Peyer's patch (tissue), 4 donors: ENCODE measurements at regions not wholly inside any gene's neighbourhood (a gene's known extent, or its start where the extent isn't known, plus 50 kb on each side); places are given as distances from the start of the nearest gene placed in this dataset.

ENCODE experiments used
- DNase-seq, 3 donors: peaks; one replicate each; pipeline ENCODE4 v3.0.0-alpha.2; 2017 to 2019
- H3K27ac ChIP-seq, 4 donors: fragments of 200-600 bp; sonication (generic); one replicate each; pipeline ENCODE4 v1.5.1; 2016 to 2019
- H3K27me3 ChIP-seq, 2 donors: fragments of 200-600 bp; sonication (generic); one replicate each; pipeline ENCODE4 v1.5.1; 2019
- H3K36me3 ChIP-seq, 3 donors: fragments of 200-600 bp; sonication (generic); one replicate each; pipeline ENCODE4 v1.5.1; 2016 to 2019
- H3K4me1 ChIP-seq, 4 donors: fragments of 200-600 bp; sonication (generic); one replicate each; pipeline ENCODE4 v1.5.1; 2016 to 2019
- H3K4me3 ChIP-seq, 4 donors: fragments of 200-600 bp; sonication (generic); 1 replicate in 3 of 4; 2 replicates in 1 of 4; pipeline ENCODE4 v1.5.1; 2016 to 2019; ENCODE audit warnings: mild to moderate bottlenecking in 1 of 4
- H3K9me3 ChIP-seq, 4 donors: fragments of 200-600 bp; sonication (generic); one replicate each; pipeline ENCODE4 v1.5.1; 2016 to 2019; ENCODE audit warnings: mild to moderate bottlenecking in 1 of 4
- POLR2A ChIP-seq, 2 donors: fragments of 450-650 bp; IDR thresholded peaks; one replicate each; pipeline ENCODE4 v1.5.1; 2017; ENCODE audit warnings: antibody characterized with exemption in 2 of 2, mild to moderate bottlenecking in 2 of 2, moderate library complexity in 2 of 2
- TF ChIP-seq, protein P1 (sequence below), 6 experiments: fragments of 450-650 bp in 4 of 6; fragments of 200-600 bp in 2 of 6; sonication (generic) in 1 of 6; IDR thresholded peaks; one replicate each; pipeline ENCODE4 v1.5.1; 2017 to 2019; ENCODE audit warnings: antibody characterized with exemption in 6 of 6, mild to moderate bottlenecking in 3 of 6, moderate library complexity in 1 of 6

DNA sequence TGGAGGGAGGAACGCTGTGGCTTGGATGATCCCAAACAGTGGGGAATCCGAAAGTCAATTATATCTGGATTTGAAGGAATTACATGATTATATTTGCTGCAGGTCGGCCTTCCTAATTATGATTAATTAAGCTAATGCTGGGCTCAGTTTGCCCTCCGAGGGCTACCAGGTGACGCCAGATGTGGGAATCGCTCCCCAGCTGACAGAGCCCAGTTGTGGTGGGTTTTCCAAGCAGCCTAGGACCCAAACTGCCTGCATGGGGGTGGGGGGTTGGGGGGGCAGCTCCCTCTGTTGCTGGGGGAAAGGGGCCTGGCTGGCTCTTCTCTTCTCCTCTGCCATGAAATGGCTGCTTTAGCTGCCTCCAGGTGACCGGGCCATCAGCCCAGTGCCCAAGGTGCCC lies 147.6 kb upstream of the C1orf174 start:
- no peaks in the 10 kb centered on the region for H3K36me3 ChIP-seq
- H3K27me3 ChIP-seq = no peaks in the 10 kb centered on the region
- H3K27ac ChIP-seq = no peak overlapping the region
- TF ChIP-seq, protein P1, sequence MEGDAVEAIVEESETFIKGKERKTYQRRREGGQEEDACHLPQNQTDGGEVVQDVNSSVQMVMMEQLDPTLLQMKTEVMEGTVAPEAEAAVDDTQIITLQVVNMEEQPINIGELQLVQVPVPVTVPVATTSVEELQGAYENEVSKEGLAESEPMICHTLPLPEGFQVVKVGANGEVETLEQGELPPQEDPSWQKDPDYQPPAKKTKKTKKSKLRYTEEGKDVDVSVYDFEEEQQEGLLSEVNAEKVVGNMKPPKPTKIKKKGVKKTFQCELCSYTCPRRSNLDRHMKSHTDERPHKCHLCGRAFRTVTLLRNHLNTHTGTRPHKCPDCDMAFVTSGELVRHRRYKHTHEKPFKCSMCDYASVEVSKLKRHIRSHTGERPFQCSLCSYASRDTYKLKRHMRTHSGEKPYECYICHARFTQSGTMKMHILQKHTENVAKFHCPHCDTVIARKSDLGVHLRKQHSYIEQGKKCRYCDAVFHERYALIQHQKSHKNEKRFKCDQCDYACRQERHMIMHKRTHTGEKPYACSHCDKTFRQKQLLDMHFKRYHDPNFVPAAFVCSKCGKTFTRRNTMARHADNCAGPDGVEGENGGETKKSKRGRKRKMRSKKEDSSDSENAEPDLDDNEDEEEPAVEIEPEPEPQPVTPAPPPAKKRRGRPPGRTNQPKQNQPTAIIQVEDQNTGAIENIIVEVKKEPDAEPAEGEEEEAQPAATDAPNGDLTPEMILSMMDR (IDR thresholded peaks at IDR 0.05) = no peak
- TF ChIP-seq POLR2A (IDR thresholded peaks at IDR 0.05) = no peak
- H3K4me1 ChIP-seq = no peaks in the 10 kb centered on the region
- H3K9me3 ChIP-seq = no peaks in the 10 kb centered on the region
- no peak overlapping the region for H3K4me3 ChIP-seq
- DNase-seq = no peak

DNA sequence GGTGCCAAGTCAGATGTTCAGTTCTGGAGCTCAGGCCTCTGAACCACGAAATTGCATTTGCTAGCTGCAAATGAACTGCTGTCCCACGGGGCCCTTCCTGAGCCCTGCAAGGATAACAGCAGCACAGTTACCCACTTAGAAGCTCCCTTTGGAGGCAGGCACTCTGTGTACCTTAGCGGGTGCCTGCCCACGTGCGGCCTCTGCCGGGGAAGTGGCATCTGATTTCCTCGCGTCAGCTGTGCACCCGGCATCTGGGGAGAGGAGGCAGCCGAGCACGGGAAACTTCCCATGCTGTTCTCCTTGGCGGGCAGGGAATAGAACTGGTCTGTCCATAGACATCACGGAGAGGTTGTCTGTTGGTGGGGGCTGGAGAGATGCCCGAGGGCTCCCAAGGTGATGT lies 148.0 kb upstream of the C1orf174 start:
- DNase-seq = no peak
- Histone ChIP-seq H3K9me3 (no peaks in the 10 kb centered on the region), H3K27ac (no peak overlapping the region), H3K4me1 (no peaks in the 10 kb centered on the region), H3K27me3 (no peaks in the 10 kb centered on the region), H3K36me3 (no peaks in the 10 kb centered on the region), H3K4me3 (no peak overlapping the region)
- TF ChIP-seq, protein P1 (IDR thresholded peaks at IDR 0.05) = no peak
- no peak for TF ChIP-seq POLR2A (IDR thresholded peaks at IDR 0.05)

- H3K27me3 ChIP-seq = no peaks in the 10 kb centered on the region
- no peak overlapping the region for H3K27ac ChIP-seq
- no peak for DNase-seq
- H3K36me3 ChIP-seq = no peaks in the 10 kb centered on the region
- TF ChIP-seq, protein P1 (IDR thresholded peaks at IDR 0.05) = no peak
- no peak for TF ChIP-seq POLR2A (IDR thresholded peaks at IDR 0.05)
- no peak overlapping the region for H3K4me3 ChIP-seq
- no peaks in the 10 kb centered on the region for H3K4me1 ChIP-seq
- no peaks in the 10 kb centered on the region for H3K9me3 ChIP-seq
These were observed 148.8 kb upstream of the C1orf174 start for GRCh38 chr1:4048921-4049320.

GRCh38 chr1:4050998-4051397 lies 150.9 kb upstream of the C1orf174 start:
- no peaks in the 10 kb centered on the region for H3K9me3 ChIP-seq
- no peaks in the 10 kb centered on the region for H3K27me3 ChIP-seq
- H3K4me3 ChIP-seq = no peak overlapping the region
- no peaks in the 10 kb centered on the region for H3K4me1 ChIP-seq
- H3K27ac ChIP-seq = no peak overlapping the region
- no peaks in the 10 kb centered on the region for H3K36me3 ChIP-seq
- no peak for DNase-seq
- no peak for TF ChIP-seq POLR2A (IDR thresholded peaks at IDR 0.05)
- TF ChIP-seq, protein P1 (IDR thresholded peaks at IDR 0.05) = no peak

- no peak for DNase-seq
- no peaks in the 10 kb centered on the region for H3K27me3 ChIP-seq
- no peaks in the 10 kb centered on the region for H3K9me3 ChIP-seq
- no peak overlapping the region for H3K4me3 ChIP-seq
- H3K27ac ChIP-seq = no peak overlapping the region
- no peaks in the 10 kb centered on the region for H3K4me1 ChIP-seq
- no peaks in the 10 kb centered on the region for H3K36me3 ChIP-seq
- TF ChIP-seq, protein P1 (IDR thresholded peaks at IDR 0.05) = no peak
These were observed 152.6 kb upstream of the C1orf174 start for GRCh38 chr1:4052657-4053056.

GRCh38 chr1:4053160-4053748 lies 153.2 kb upstream of the C1orf174 start:
- Histone ChIP-seq H3K4me1 (no peaks in the 10 kb centered on the region), H3K9me3 (no peaks in the 10 kb centered on the region), H3K27me3 (no peaks in the 10 kb centered on the region), H3K4me3 (no peak overlapping the region), H3K27ac (no peak overlapping the region), H3K36me3 (no peaks in the 10 kb centered on the region)
- TF ChIP-seq POLR2A (IDR thresholded peaks at IDR 0.05) = no peak
- TF ChIP-seq, protein P1 (IDR thresholded peaks at IDR 0.05) = no peak
- no peak for DNase-seq
